Body of pancreas (tissue), 4 donors: ENCODE measurements at regions not wholly inside any gene's neighbourhood (a gene's known extent, or its start where the extent isn't known, plus 50 kb on each side); places are given as distances from the start of the nearest gene placed in this dataset.

Experiments used
- POLR2A ChIP-seq, 3 donors: fragments of 450-650 bp; IDR thresholded peaks; one replicate each; pipeline ENCODE4 v1.6.1; 2016; ENCODE audit warnings: antibody characterized with exemption in 3 of 3, mild to moderate bottlenecking in 2 of 3
- TF ChIP-seq, protein P1 (sequence below), 7 experiments: fragments of 450-650 bp in 4 of 7; fragments of 200-600 bp in 3 of 7; sonication (generic) in 3 of 7; IDR thresholded peaks; one replicate each; pipeline ENCODE4 v1.5.1; 2016 to 2019; ENCODE audit warnings: antibody characterized with exemption in 7 of 7

DNA sequence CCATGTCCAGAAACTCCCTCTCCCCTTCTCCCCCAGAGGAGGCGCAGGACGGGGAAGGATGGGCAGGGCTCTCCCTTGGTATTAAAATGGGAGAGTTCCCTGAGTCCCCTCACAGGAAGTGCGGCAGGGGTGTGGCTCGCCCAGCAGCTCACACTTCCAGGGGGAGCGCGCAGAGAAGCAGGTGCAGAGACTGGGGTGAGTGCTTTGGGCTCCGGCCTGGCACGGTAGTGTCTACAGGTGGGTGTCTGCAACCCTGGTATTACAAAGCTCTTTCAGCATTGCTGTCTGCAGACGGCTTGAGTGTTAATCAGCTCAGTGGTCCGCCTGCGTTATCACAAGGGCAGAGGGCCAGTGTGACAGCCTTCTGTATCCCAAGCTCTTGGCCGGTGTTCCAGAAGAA lies 114.9 kb upstream of the FBXL7 start:
- TF ChIP-seq, protein P1, sequence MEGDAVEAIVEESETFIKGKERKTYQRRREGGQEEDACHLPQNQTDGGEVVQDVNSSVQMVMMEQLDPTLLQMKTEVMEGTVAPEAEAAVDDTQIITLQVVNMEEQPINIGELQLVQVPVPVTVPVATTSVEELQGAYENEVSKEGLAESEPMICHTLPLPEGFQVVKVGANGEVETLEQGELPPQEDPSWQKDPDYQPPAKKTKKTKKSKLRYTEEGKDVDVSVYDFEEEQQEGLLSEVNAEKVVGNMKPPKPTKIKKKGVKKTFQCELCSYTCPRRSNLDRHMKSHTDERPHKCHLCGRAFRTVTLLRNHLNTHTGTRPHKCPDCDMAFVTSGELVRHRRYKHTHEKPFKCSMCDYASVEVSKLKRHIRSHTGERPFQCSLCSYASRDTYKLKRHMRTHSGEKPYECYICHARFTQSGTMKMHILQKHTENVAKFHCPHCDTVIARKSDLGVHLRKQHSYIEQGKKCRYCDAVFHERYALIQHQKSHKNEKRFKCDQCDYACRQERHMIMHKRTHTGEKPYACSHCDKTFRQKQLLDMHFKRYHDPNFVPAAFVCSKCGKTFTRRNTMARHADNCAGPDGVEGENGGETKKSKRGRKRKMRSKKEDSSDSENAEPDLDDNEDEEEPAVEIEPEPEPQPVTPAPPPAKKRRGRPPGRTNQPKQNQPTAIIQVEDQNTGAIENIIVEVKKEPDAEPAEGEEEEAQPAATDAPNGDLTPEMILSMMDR (IDR thresholded peaks at IDR 0.05), result no peak
- TF ChIP-seq POLR2A (IDR thresholded peaks at IDR 0.05), result no peak
